Fibroblast of pulmonary artery (primary cell): ENCODE measurements at regions not wholly inside any gene's neighbourhood (a gene's known extent, or its start where the extent isn't known, plus 50 kb on each side); places are given as distances from the start of the nearest gene placed in this dataset.

Experiments used
- DNase-seq: peaks from one replicate; pipeline ENCODE4 v3.0.0-alpha.2; 2010; ENCODE audit warnings: low read depth
- H3K4me3 ChIP-seq: replicated peaks from 2 replicates; pipeline ENCODE4 v1.5.1; 2011; ENCODE audit warnings: low read depth, mild to moderate bottlenecking, control low read depth, low read length, moderate library complexity
- CTCF ChIP-seq: IDR thresholded peaks from 2 replicates; pipeline ENCODE4 v1.5.1; 2011; ENCODE audit warnings: mild to moderate bottlenecking, control low read depth, low read length, inconsistent platforms; ENCODE audit errors: missing control alignments

GRCh38 chr2:11012131-11012693 lies 100.5 kb downstream of the KCNF1 start:
- TF ChIP-seq CTCF = no peak
- DNase-seq = no peak
- no peak overlapping the region for H3K4me3 ChIP-seq

- TF ChIP-seq CTCF = no peak
- DNase-seq = no peak
- no peak overlapping the region for H3K4me3 ChIP-seq
Measured at GRCh38 chr2:11013196-11013595, 101.5 kb downstream of the KCNF1 start.

GRCh38 chr2:11014026-11014425 lies 102.3 kb downstream of the KCNF1 start:
- DNase-seq = no peak
- TF ChIP-seq CTCF = no peak
- no peak overlapping the region for H3K4me3 ChIP-seq

- no peak for TF ChIP-seq CTCF
- no peak for DNase-seq
- no peak overlapping the region for H3K4me3 ChIP-seq
Measured at GRCh38 chr2:11016735-11017388, 105.1 kb downstream of the KCNF1 start.

- no peak overlapping the region for H3K4me3 ChIP-seq
- DNase-seq = no peak
- no peak for TF ChIP-seq CTCF
Measured at GRCh38 chr2:11017921-11018320, 106.2 kb downstream of the KCNF1 start.

- H3K4me3 ChIP-seq = no peak overlapping the region
- DNase-seq = no peak
- no peak for TF ChIP-seq CTCF
Measured at GRCh38 chr2:11018651-11019185, 107.0 kb downstream of the KCNF1 start.

GRCh38 chr2:11019614-11020013 lies 107.9 kb downstream of the KCNF1 start:
- H3K4me3 ChIP-seq = no peak overlapping the region
- no peak for DNase-seq
- TF ChIP-seq CTCF = no peak
